ENCODE measurements at regions not wholly inside any gene's neighbourhood (a gene's known extent, or its start where the extent isn't known, plus 50 kb on each side); places are given as distances from the start of the nearest gene placed in this dataset.

DNA sequence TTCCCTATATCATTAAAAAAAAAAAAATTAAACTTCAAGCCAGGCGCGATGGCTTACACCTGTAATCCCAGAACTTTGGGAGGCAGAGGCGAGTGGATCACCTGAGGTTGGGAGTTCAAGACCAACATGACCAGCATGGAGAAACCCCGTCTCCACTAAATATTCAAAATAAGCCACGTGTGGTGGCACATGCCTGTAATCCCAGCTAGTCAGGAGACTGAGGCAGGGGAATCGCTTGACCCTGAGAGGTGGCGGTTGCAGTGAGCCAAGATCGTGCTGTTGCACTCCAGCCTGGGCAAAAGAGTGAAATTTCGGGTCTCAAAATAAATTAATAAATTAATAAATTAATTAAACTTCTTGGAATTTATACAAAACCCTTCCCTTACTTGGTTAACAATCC is 358.6 kb upstream of the CDH9 start:
- no peak overlapping the region for H3K4me3 Mint-ChIP-seq (ENCODE audit: unreplicated experiment)

GRCh38 chr5:27392716-27393115 is 354.3 kb upstream of the CDH9 start:
- no peak for DNase-seq (ENCODE audit: low spot score)
- Mint-ChIP-seq H3K27ac (ENCODE audit: unreplicated experiment) (no peak overlapping the region), H3K4me1 (ENCODE audit: low read depth) (no peaks in the 10 kb centered on the region)

More for the DNA sequence above, 358.6 kb upstream of the CDH9 start:
- Mint-ChIP-seq H3K36me3 (ENCODE audit: low read depth) (no peaks in the 10 kb centered on the region), H3K9me3 (ENCODE audit: low read depth) (peaks cover 14% of the 10 kb centered on the region), H3K27ac (ENCODE audit: unreplicated experiment) (no peak overlapping the region), H3K27me3 (ENCODE audit: low read depth) (no peaks in the 10 kb centered on the region), H3K4me1 (ENCODE audit: low read depth) (no peaks in the 10 kb centered on the region)
- TF ChIP-seq CTCF (IDR thresholded peaks at IDR 0.05), result no peak
- no peak for DNase-seq (ENCODE audit: low spot score)

GRCh38 chr5:27389696-27390095 is 351.3 kb upstream of the CDH9 start:
- Mint-ChIP-seq H3K9me3 (ENCODE audit: low read depth) (peaks cover 2% of the 10 kb centered on the region), H3K27ac (ENCODE audit: unreplicated experiment) (no peak overlapping the region), H3K4me1 (ENCODE audit: low read depth) (no peaks in the 10 kb centered on the region), H3K27me3 (ENCODE audit: low read depth) (peaks cover 3% of the 10 kb centered on the region), H3K36me3 (ENCODE audit: low read depth) (no peaks in the 10 kb centered on the region), H3K4me3 (ENCODE audit: unreplicated experiment) (no peak overlapping the region)
- DNase-seq (ENCODE audit: low spot score), result no peak
- TF ChIP-seq CTCF (IDR thresholded peaks at IDR 0.05), result no peak

More at GRCh38 chr5:27392716-27393115, 354.3 kb upstream of the CDH9 start:
- no peaks in the 10 kb centered on the region for H3K27me3 Mint-ChIP-seq (ENCODE audit: low read depth)
- H3K4me3 Mint-ChIP-seq (ENCODE audit: unreplicated experiment), result no peak overlapping the region
- no peak for TF ChIP-seq CTCF (IDR thresholded peaks at IDR 0.05)
- H3K36me3 Mint-ChIP-seq (ENCODE audit: low read depth), result no peaks in the 10 kb centered on the region
- no peaks in the 10 kb centered on the region for H3K9me3 Mint-ChIP-seq (ENCODE audit: low read depth)

GRCh38 chr5:27388755-27389154 is 350.4 kb upstream of the CDH9 start:
- H3K27ac Mint-ChIP-seq (ENCODE audit: unreplicated experiment), result no peak overlapping the region
- no peaks in the 10 kb centered on the region for H3K4me1 Mint-ChIP-seq (ENCODE audit: low read depth)
- no peak for DNase-seq (ENCODE audit: low spot score)
- H3K4me3 Mint-ChIP-seq (ENCODE audit: unreplicated experiment), result no peak overlapping the region
- TF ChIP-seq CTCF (IDR thresholded peaks at IDR 0.05), result no peak
- H3K27me3 Mint-ChIP-seq (ENCODE audit: low read depth), result peaks cover 3% of the 10 kb centered on the region
- peaks cover 2% of the 10 kb centered on the region for H3K9me3 Mint-ChIP-seq (ENCODE audit: low read depth)
- H3K36me3 Mint-ChIP-seq (ENCODE audit: low read depth), result no peaks in the 10 kb centered on the region

DNA sequence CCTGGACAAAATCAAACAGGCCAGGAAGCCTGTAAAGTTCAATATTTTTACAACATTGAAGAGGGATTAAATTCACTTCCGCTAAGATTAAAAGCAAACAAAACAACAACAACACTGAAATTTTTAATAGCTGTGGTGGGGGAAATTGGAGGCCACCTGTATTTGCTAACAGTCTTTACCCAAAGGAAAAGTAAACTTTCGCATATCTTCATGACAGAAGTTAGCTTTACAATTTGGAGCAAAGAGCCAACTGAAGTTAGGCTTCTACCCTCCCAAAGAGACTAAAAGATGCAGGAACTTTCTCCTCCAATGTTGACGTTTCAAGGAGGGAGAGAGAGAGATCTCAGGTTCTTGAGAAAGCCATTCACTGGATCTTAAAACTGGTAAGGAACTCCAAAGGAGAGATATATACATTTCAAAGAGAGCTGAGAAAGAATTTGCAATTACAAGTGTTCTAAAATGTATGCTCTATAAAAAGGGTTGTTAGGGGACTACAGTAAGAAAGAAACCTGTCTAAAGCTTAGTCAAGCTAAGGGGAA is 349.2 kb upstream of the CDH9 start:
- Mint-ChIP-seq H3K4me1 (ENCODE audit: low read depth) (no peaks in the 10 kb centered on the region), H3K27ac (ENCODE audit: unreplicated experiment) (no peak overlapping the region), H3K36me3 (ENCODE audit: low read depth) (no peaks in the 10 kb centered on the region), H3K27me3 (ENCODE audit: low read depth) (peaks cover 3% of the 10 kb centered on the region), H3K4me3 (ENCODE audit: unreplicated experiment) (no peak overlapping the region), H3K9me3 (ENCODE audit: low read depth) (peaks cover 2% of the 10 kb centered on the region)
- TF ChIP-seq CTCF (IDR thresholded peaks at IDR 0.05), result no peak
- no peak for DNase-seq (ENCODE audit: low spot score)
